ENCODE measurements at regions not wholly inside any gene's neighbourhood (a gene's known extent, or its start where the extent isn't known, plus 50 kb on each side); places are given as distances from the start of the nearest gene placed in this dataset.

GRCh38 chr4:35525192-35525978 is 718.9 kb downstream of the ARAP2 start:
- no peak overlapping the region for H3K4me3 ChIP-seq (ENCODE audit: low read length)

GRCh38 chr4:35526456-35526855 is 717.9 kb downstream of the ARAP2 start:
- H3K4me3 ChIP-seq (ENCODE audit: low read length): no peak overlapping the region
- DNase-seq (ENCODE audit: low read depth, low spot score): no peak

More at GRCh38 chr4:35525192-35525978, 718.9 kb downstream of the ARAP2 start:
- no peak for DNase-seq (ENCODE audit: low read depth, low spot score)

GRCh38 chr4:35534962-35535361 is 709.4 kb downstream of the ARAP2 start:
- DNase-seq (ENCODE audit: low read depth, low spot score): no peak

GRCh38 chr4:35538807-35539206 is 705.5 kb downstream of the ARAP2 start:
- no peak for DNase-seq (ENCODE audit: low read depth, low spot score)
- no peak overlapping the region for H3K4me3 ChIP-seq (ENCODE audit: low read length)

More at GRCh38 chr4:35534962-35535361, 709.4 kb downstream of the ARAP2 start:
- H3K4me3 ChIP-seq (ENCODE audit: low read length): no peak overlapping the region

- H3K4me3 ChIP-seq (ENCODE audit: low read length): no peak overlapping the region
- no peak for DNase-seq (ENCODE audit: low read depth, low spot score)
Observed at GRCh38 chr4:35539404-35540055, 704.8 kb downstream of the ARAP2 start.

- DNase-seq (ENCODE audit: low read depth, low spot score): no peak
- no peak overlapping the region for H3K4me3 ChIP-seq (ENCODE audit: low read length)
Observed at GRCh38 chr4:35541146-35541887, 703.0 kb downstream of the ARAP2 start.

GRCh38 chr4:35541888-35542213 is 702.5 kb downstream of the ARAP2 start:
- DNase-seq (ENCODE audit: low read depth, low spot score): no peak
- H3K4me3 ChIP-seq (ENCODE audit: low read length): no peak overlapping the region

GRCh38 chr4:35548921-35549320 is 695.4 kb downstream of the ARAP2 start:
- no peak overlapping the region for H3K4me3 ChIP-seq (ENCODE audit: low read length)
- DNase-seq (ENCODE audit: low read depth, low spot score): no peak

GRCh38 chr4:35556387-35556786 is 687.9 kb downstream of the ARAP2 start:
- H3K4me3 ChIP-seq (ENCODE audit: low read length): no peak overlapping the region

GRCh38 chr4:35559559-35560365 is 684.6 kb downstream of the ARAP2 start:
- H3K4me3 ChIP-seq (ENCODE audit: low read length): no peak overlapping the region
- DNase-seq (ENCODE audit: low read depth, low spot score): no peak

More at GRCh38 chr4:35556387-35556786, 687.9 kb downstream of the ARAP2 start:
- no peak for DNase-seq (ENCODE audit: low read depth, low spot score)

- no peak for DNase-seq (ENCODE audit: low read depth, low spot score)
- no peak overlapping the region for H3K4me3 ChIP-seq (ENCODE audit: low read length)
Observed at GRCh38 chr4:35562861-35563260, 681.5 kb downstream of the ARAP2 start.

- H3K4me3 ChIP-seq (ENCODE audit: low read length): no peak overlapping the region
- DNase-seq (ENCODE audit: low read depth, low spot score): no peak
Observed at GRCh38 chr4:35565640-35566039, 678.7 kb downstream of the ARAP2 start.

GRCh38 chr4:35591035-35591434 is 653.3 kb downstream of the ARAP2 start:
- no peak for DNase-seq (ENCODE audit: low read depth, low spot score)
- no peak overlapping the region for H3K4me3 ChIP-seq (ENCODE audit: low read length)

- H3K4me3 ChIP-seq (ENCODE audit: low read length): no peak overlapping the region
- no peak for DNase-seq (ENCODE audit: low read depth, low spot score)
Observed at GRCh38 chr4:35604252-35604651, 640.1 kb downstream of the ARAP2 start.

- no peak overlapping the region for H3K4me3 ChIP-seq (ENCODE audit: low read length)
- no peak for DNase-seq (ENCODE audit: low read depth, low spot score)
Observed at GRCh38 chr4:35604724-35605123, 639.6 kb downstream of the ARAP2 start.

GRCh38 chr4:35608205-35608604 is 636.1 kb downstream of the ARAP2 start:
- no peak overlapping the region for H3K4me3 ChIP-seq (ENCODE audit: low read length)
- no peak for DNase-seq (ENCODE audit: low read depth, low spot score)

- H3K4me3 ChIP-seq (ENCODE audit: low read length): no peak overlapping the region
- DNase-seq (ENCODE audit: low read depth, low spot score): no peak
Observed at GRCh38 chr4:35614120-35614519, 630.2 kb downstream of the ARAP2 start.

GRCh38 chr4:35639929-35640328 is 604.4 kb downstream of the ARAP2 start:
- DNase-seq (ENCODE audit: low read depth, low spot score): no peak
- H3K4me3 ChIP-seq (ENCODE audit: low read length): no peak overlapping the region

- H3K4me3 ChIP-seq (ENCODE audit: low read length): no peak overlapping the region
- no peak for DNase-seq (ENCODE audit: low read depth, low spot score)
Observed at GRCh38 chr4:35643661-35644060, 600.7 kb downstream of the ARAP2 start.
